ENCODE measurements at regions not wholly inside any gene's neighbourhood (a gene's known extent, or its start where the extent isn't known, plus 50 kb on each side); places are given as distances from the start of the nearest gene placed in this dataset.

DNA sequence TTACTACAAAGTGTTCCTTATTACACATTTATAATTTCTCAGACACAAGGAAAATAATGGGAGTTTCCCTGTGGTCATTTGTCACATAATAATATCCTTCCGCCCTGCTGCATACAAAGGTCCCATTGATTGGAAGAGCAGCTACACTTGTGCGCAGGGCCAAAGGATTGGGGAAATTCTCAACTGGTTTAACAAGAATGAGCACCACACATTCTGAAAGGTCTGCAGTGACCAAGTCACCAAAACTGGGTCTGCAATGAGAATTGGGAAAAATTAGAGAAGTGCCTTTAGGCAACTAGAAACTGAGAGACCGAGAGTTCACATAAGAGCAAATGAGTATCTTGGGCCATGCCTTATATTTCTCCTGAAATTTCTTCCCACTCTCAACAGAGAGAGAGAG lies 98.2 kb upstream of the NR2F2 start (continued):
- TF ChIP-seq RXRA (IDR thresholded peaks at IDR 0.05; ENCODE audit: borderline replicate concordance, low read depth) = no peak
- TF ChIP-seq TAF1 (IDR thresholded peaks at IDR 0.05; ENCODE audit: borderline replicate concordance, low read depth, low read length) = no peak
- TF ChIP-seq CHD2 (IDR thresholded peaks at IDR 0.05; ENCODE audit: low read length, partially characterized antibody) = no peak
- TF ChIP-seq FOXM1 (IDR thresholded peaks at IDR 0.05; ENCODE audit: low read depth) = no peak

DNA sequence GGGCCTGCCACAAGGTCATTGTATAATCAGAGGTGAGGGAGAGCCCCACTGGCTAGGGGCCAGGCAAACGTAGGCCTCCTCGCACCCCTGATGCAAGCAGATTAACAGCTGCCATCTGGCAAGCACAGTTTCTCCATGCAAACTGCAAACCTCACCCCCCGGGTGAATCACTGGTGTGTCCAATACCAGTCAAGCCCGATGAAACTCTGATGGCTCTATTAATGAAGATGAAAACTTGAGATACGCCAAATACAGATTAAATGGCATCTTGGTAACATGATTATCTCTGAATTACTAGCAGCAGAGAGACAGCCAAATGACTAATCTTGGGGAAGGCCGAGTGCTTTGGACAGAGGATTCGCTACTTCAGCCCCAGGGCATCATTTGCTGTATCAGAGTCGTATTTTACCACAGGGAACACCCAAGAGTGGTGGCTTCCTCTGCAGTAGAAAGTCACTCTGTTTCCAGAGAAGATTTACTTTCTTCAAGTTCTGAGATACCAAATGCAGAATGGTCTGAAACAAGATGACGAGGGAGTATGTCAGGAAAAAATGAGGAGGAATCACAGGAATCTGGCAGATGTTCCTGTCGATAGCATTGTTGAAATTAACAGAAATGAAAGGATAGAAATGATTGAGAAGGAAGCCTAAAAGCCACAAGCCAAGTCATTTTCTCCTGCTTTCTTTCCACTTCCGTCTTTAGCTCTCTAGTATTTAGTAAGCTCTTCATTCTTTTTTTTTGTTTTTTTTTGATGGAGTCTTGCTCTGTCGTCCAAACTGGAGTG lies 96.2 kb upstream of the NR2F2 start:
- Histone ChIP-seq H3K36me3 (replicated peaks in 1 of 2; ENCODE audit: control insufficient read depth in 1 of 2, insufficient read depth in 2 of 2, low read length in 1 of 2) (no peaks in the 10 kb centered on the region), H3K27ac (ENCODE audit: low read depth in 2 of 2, low read length in 1 of 2) (no peak overlapping the region), H3F3A (replicated peaks; ENCODE audit: insufficient read depth) (no peaks in the 10 kb centered on the region), H2AFZ (ENCODE audit: low read depth) (0 out of 2 replicates have a peak overlapping the region, but pooled peaks have one; percentile 41), H4K20me1 (ENCODE audit: insufficient read depth) (no peaks in the 10 kb centered on the region), H3K4me3 (ENCODE audit: low read depth in 2 of 2, low read length in 1 of 2) (no peak overlapping the region), H3K79me2 (ENCODE audit: insufficient read depth) (no peaks in the 10 kb centered on the region), H3K9me3 (no peaks in the 10 kb centered on the region), H3K9ac (no peak overlapping the region), H3K27me3 (ENCODE audit: insufficient read depth) (no peaks in the 10 kb centered on the region), H3K4me2 (no peak overlapping the region), H3K4me1 (ENCODE audit: control insufficient read depth in 1 of 2, insufficient read depth in 2 of 2, low read depth in 1 of 2, low read length in 1 of 2) (no peaks in the 10 kb centered on the region; a peak in 1 of 4 replicates), H3K9me2 (no peaks in the 10 kb centered on the region)
- TF ChIP-seq JUND (IDR thresholded peaks at IDR 0.05) = no peak
- no peak for TF ChIP-seq RXRA (IDR thresholded peaks at IDR 0.05; ENCODE audit: borderline replicate concordance, low read depth)
- TF ChIP-seq, protein P1, sequence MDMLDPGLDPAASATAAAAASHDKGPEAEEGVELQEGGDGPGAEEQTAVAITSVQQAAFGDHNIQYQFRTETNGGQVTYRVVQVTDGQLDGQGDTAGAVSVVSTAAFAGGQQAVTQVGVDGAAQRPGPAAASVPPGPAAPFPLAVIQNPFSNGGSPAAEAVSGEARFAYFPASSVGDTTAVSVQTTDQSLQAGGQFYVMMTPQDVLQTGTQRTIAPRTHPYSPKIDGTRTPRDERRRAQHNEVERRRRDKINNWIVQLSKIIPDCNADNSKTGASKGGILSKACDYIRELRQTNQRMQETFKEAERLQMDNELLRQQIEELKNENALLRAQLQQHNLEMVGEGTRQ (IDR thresholded peaks at IDR 0.05; ENCODE audit: borderline replicate concordance, low read depth, low read length) = no peak
- TF ChIP-seq RAD21 (IDR thresholded peaks at IDR 0.05; ENCODE audit: low read length) = no peak
- peak; percentile 30; the same call in 1 of the 2 replicates for TF ChIP-seq TCF12 (IDR thresholded peaks at IDR 0.05)
- peak; percentile 17 for DNase-seq
- POLR2A ChIA-PET = no interaction called here
- CTCF ChIA-PET = interaction anchor here (1.1 kb wide), 1 partner anchor 22 kb away, joined by 3 read pairs; no protein-coding TSS in a partner anchor
- 12% methylated on average over 10 of the region's 12 CpGs for WGBS (ENCODE audit: low lambda C conversion rate)

DNA sequence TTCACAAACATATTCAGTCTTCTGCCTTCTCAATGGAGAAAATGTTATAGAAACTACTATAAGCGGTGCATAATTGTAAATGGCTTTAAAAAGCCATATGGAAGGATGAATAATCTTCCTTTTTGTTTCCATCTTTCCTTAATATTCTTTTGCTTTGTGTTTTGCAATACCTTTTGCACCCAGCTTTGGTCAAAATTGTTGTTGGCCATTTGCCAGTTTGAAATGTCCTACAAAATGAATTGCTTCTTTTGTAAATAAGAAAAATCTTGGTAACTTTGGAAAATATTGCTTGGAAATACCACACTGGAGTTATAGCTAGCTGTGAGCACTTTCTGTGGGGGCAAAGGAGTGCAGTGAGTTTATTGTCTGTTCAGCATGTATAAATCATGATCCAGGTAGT lies 93.5 kb upstream of the NR2F2 start:
- Histone ChIP-seq H3K27me3 (ENCODE audit: insufficient read depth) (no peaks in the 10 kb centered on the region), H3K27ac (ENCODE audit: low read depth in 2 of 2, low read length in 1 of 2) (no peak overlapping the region), H3F3A (replicated peaks; ENCODE audit: insufficient read depth) (no peaks in the 10 kb centered on the region), H3K79me2 (ENCODE audit: insufficient read depth) (no peaks in the 10 kb centered on the region), H3K4me3 (ENCODE audit: low read depth in 2 of 2, low read length in 1 of 2) (no peak overlapping the region), H2AFZ (ENCODE audit: low read depth) (no peak overlapping the region), H3K9me3 (no peaks in the 10 kb centered on the region), H4K20me1 (ENCODE audit: insufficient read depth) (no peaks in the 10 kb centered on the region), H3K4me2 (no peak overlapping the region), H3K4me1 (ENCODE audit: control insufficient read depth in 1 of 2, insufficient read depth in 2 of 2, low read depth in 1 of 2, low read length in 1 of 2) (no peaks in the 10 kb centered on the region; a peak in 1 of 4 replicates), H3K36me3 (replicated peaks in 1 of 2; ENCODE audit: control insufficient read depth in 1 of 2, insufficient read depth in 2 of 2, low read length in 1 of 2) (no peaks in the 10 kb centered on the region), H3K9ac (no peak overlapping the region), H3K9me2 (no peaks in the 10 kb centered on the region)
- ChIA-PET CTCF (no interaction called here), POLR2A (no interaction called here)
- no peak for DNase-seq
- WGBS (ENCODE audit: low lambda C conversion rate) = 21% methylated on average over 1 of the region's 1 CpG
- TF ChIP-seq, protein P2, sequence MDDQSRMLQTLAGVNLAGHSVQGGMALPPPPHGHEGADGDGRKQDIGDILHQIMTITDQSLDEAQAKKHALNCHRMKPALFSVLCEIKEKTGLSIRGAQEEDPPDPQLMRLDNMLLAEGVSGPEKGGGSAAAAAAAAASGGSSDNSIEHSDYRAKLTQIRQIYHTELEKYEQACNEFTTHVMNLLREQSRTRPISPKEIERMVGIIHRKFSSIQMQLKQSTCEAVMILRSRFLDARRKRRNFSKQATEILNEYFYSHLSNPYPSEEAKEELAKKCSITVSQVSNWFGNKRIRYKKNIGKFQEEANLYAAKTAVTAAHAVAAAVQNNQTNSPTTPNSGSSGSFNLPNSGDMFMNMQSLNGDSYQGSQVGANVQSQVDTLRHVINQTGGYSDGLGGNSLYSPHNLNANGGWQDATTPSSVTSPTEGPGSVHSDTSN (IDR thresholded peaks at IDR 0.05) = no peak
- TF ChIP-seq SMC3 (IDR thresholded peaks at IDR 0.05; ENCODE audit: low read depth, low read length) (no peak), RFX5 (IDR thresholded peaks at IDR 0.05; ENCODE audit: low read length) (no peak), RXRA (IDR thresholded peaks at IDR 0.05; ENCODE audit: borderline replicate concordance, low read depth) (no peak), RAD21 (IDR thresholded peaks at IDR 0.05; ENCODE audit: low read length) (no peak), MEF2A (IDR thresholded peaks at IDR 0.05; ENCODE audit: borderline replicate concordance, low read depth) (no peak), GABPA (IDR thresholded peaks at IDR 0.05; ENCODE audit: low read depth) (no peak), ELF1 (IDR thresholded peaks at IDR 0.05) (no peak), FOXJ3 (CRISPR knock-in tag; IDR thresholded peaks at IDR 0.05) (no peak), JUND (IDR thresholded peaks at IDR 0.05) (no peak), MXI1 (IDR thresholded peaks at IDR 0.05; ENCODE audit: low read depth, low read length) (no peak), POLR2AphosphoS5 (IDR thresholded peaks at IDR 0.05; ENCODE audit: low read depth, low read length) (no peak)
- TF ChIP-seq, protein P3, sequence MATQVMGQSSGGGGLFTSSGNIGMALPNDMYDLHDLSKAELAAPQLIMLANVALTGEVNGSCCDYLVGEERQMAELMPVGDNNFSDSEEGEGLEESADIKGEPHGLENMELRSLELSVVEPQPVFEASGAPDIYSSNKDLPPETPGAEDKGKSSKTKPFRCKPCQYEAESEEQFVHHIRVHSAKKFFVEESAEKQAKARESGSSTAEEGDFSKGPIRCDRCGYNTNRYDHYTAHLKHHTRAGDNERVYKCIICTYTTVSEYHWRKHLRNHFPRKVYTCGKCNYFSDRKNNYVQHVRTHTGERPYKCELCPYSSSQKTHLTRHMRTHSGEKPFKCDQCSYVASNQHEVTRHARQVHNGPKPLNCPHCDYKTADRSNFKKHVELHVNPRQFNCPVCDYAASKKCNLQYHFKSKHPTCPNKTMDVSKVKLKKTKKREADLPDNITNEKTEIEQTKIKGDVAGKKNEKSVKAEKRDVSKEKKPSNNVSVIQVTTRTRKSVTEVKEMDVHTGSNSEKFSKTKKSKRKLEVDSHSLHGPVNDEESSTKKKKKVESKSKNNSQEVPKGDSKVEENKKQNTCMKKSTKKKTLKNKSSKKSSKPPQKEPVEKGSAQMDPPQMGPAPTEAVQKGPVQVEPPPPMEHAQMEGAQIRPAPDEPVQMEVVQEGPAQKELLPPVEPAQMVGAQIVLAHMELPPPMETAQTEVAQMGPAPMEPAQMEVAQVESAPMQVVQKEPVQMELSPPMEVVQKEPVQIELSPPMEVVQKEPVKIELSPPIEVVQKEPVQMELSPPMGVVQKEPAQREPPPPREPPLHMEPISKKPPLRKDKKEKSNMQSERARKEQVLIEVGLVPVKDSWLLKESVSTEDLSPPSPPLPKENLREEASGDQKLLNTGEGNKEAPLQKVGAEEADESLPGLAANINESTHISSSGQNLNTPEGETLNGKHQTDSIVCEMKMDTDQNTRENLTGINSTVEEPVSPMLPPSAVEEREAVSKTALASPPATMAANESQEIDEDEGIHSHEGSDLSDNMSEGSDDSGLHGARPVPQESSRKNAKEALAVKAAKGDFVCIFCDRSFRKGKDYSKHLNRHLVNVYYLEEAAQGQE (IDR thresholded peaks at IDR 0.05; ENCODE audit: low read depth, low read length) = no peak
- TF ChIP-seq, protein P4, sequence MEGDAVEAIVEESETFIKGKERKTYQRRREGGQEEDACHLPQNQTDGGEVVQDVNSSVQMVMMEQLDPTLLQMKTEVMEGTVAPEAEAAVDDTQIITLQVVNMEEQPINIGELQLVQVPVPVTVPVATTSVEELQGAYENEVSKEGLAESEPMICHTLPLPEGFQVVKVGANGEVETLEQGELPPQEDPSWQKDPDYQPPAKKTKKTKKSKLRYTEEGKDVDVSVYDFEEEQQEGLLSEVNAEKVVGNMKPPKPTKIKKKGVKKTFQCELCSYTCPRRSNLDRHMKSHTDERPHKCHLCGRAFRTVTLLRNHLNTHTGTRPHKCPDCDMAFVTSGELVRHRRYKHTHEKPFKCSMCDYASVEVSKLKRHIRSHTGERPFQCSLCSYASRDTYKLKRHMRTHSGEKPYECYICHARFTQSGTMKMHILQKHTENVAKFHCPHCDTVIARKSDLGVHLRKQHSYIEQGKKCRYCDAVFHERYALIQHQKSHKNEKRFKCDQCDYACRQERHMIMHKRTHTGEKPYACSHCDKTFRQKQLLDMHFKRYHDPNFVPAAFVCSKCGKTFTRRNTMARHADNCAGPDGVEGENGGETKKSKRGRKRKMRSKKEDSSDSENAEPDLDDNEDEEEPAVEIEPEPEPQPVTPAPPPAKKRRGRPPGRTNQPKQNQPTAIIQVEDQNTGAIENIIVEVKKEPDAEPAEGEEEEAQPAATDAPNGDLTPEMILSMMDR (IDR thresholded peaks at IDR 0.05) = no peak
